ENCODE measurements at regions not wholly inside any gene's neighbourhood (a gene's known extent, or its start where the extent isn't known, plus 50 kb on each side); places are given as distances from the start of the nearest gene placed in this dataset.

GRCh38 chr5:54363669-54364068, 53.3 kb upstream of the ARL15 start:
- no peak for DNase-seq

- no peak for DNase-seq
Measured at GRCh38 chr5:54362992-54363625, 52.7 kb upstream of the ARL15 start.

GRCh38 chr5:54362434-54362833, 52.1 kb upstream of the ARL15 start:
- DNase-seq: no peak

- DNase-seq: no peak
Measured at GRCh38 chr5:54361691-54362411, 51.5 kb upstream of the ARL15 start.

GRCh38 chr5:54360925-54361662, 50.7 kb upstream of the ARL15 start:
- DNase-seq: no peak
